Fibroblast of lung (primary cell): ENCODE measurements at regions not wholly inside any gene's neighbourhood (a gene's known extent, or its start where the extent isn't known, plus 50 kb on each side); places are given as distances from the start of the nearest gene placed in this dataset.

Source experiments
- DNase-seq, 2 donors: peaks; one replicate each; pipeline versions ENCODE4 v3.0.0 to v3.0.0-alpha.2; 2010; ENCODE audit warnings: low read depth in 2 of 2
- H2AFZ ChIP-seq: 2 replicates; pipeline ENCODE4 v1.5.1; 2012; ENCODE audit warnings: low read length, control low read depth, inconsistent platforms
- H3K27ac ChIP-seq: 2 replicates; pipeline ENCODE4 v1.5.1; 2011; ENCODE audit warnings: low read length, control low read depth; ENCODE audit not compliant: insufficient read depth
- H3K27me3 ChIP-seq: 2 replicates; pipeline ENCODE4 v1.5.1; 2011; ENCODE audit warnings: mild to moderate bottlenecking, low read length; ENCODE audit not compliant: control insufficient read depth, insufficient read depth
- H3K36me3 ChIP-seq: 2 replicates; pipeline ENCODE4 v1.5.1; 2011; ENCODE audit warnings: low read length; ENCODE audit not compliant: control insufficient read depth, insufficient read depth
- H3K4me1 ChIP-seq: 2 replicates; pipeline ENCODE4 v1.5.1; 2011; ENCODE audit warnings: low read length; ENCODE audit not compliant: control insufficient read depth, insufficient read depth; ENCODE audit errors: extremely low read depth
- H3K4me2 ChIP-seq: 2 replicates; pipeline ENCODE4 v1.5.1; 2011; ENCODE audit warnings: low read length, control low read depth; ENCODE audit not compliant: insufficient read depth; ENCODE audit errors: extremely low read depth
- H3K4me3 ChIP-seq, 4 experiments: fragments of 200-600 bp in 1 of 4; sonication (generic) in 1 of 4; replicated peaks in 1 of 4; 2 replicates each; pipeline ENCODE4 v1.5.1; 2011 to 2016; ENCODE audit warnings: low read length in 4 of 4, low read depth in 3 of 4, mild to moderate bottlenecking in 3 of 4, control low read depth in 2 of 4, inconsistent platforms in 1 of 4, mixed read lengths in 1 of 4; ENCODE audit not compliant: insufficient read depth in 1 of 4; ENCODE audit errors: control extremely low read depth in 1 of 4
- H3K79me2 ChIP-seq: 2 replicates; pipeline ENCODE4 v1.5.1; 2012; ENCODE audit warnings: mild to moderate bottlenecking, low read length, inconsistent platforms; ENCODE audit not compliant: control insufficient read depth, insufficient read depth
- H3K9ac ChIP-seq: 2 replicates; pipeline ENCODE4 v1.5.1; 2011; ENCODE audit warnings: mild to moderate bottlenecking, low read length, control low read depth; ENCODE audit not compliant: insufficient read depth
- H3K9me3 ChIP-seq: 2 replicates; pipeline ENCODE4 v1.5.1; 2012; ENCODE audit warnings: low read depth, low read length; ENCODE audit not compliant: control insufficient read depth, insufficient read depth
- H4K20me1 ChIP-seq: 2 replicates; pipeline ENCODE4 v1.5.1; 2011; ENCODE audit warnings: low read length; ENCODE audit not compliant: control insufficient read depth, insufficient read depth; ENCODE audit errors: extremely low read depth
- CTCF ChIP-seq, 2 donors: IDR thresholded peaks in 1 of 2; conservative IDR thresholded peaks in 1 of 2; 1 replicate in 1 of 2; 2 replicates in 1 of 2; pipeline ENCODE4 v1.5.1; 2011 to 2012; ENCODE audit warnings: low read length in 2 of 2, control low read depth in 1 of 2, inconsistent platforms in 1 of 2, low read depth in 1 of 2, mild to moderate bottlenecking in 1 of 2
- EZH2 ChIP-seq: IDR thresholded peaks from 2 replicates; pipeline ENCODE4 v1.5.1; 2012; ENCODE audit warnings: low read length, control low read depth, mild to moderate bottlenecking; ENCODE audit errors: missing control alignments

DNA sequence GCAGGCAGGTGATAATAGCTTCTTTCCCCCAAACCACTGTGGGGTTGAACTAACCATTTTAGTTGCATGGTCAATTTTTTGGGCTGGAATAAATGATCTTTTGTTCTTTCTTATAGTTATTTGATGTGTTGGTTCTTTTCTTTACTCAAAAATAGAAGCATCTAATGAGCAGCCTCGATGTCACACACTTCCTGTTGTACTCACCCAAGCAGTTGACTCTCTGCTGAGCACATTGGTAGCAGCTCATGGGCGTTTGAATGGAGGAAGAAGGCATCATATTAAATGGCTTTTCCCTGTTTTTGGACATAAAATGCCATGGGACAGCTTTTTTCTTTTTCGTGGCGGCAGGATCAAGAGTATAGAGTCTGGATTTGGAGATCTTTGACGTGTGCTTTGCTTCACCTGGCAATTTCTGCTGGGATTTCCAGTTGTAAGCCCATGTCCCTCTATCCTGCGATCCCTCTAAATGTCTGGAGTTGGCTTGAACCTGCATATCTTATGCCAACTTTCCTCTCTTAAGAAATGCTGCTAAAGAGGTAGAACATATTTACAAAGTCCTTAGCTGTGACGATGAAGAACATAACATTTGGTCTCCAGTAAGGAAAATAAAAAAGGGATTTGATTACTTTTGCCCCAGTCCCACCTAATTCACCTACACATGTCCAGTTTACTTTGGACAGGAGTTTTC is 268.3 kb downstream of the PRL start:
- no peak overlapping the region for H3K4me3 ChIP-seq
- no peak overlapping the region for H3K9ac ChIP-seq
- H3K27me3 ChIP-seq: no peaks in the 10 kb centered on the region
- no peaks in the 10 kb centered on the region for H4K20me1 ChIP-seq
- H3K4me2 ChIP-seq: no peak overlapping the region
- no peak for DNase-seq
- no peak overlapping the region for H2AFZ ChIP-seq
- H3K79me2 ChIP-seq: no peaks in the 10 kb centered on the region
- H3K36me3 ChIP-seq: no peaks in the 10 kb centered on the region
- H3K27ac ChIP-seq: no peak overlapping the region
- H3K9me3 ChIP-seq: no peaks in the 10 kb centered on the region
- no peaks in the 10 kb centered on the region for H3K4me1 ChIP-seq
- TF ChIP-seq EZH2 (no peak), CTCF (conservative IDR thresholded peaks at IDR 0.05 in 1 of 2, IDR thresholded peaks at IDR 0.05 in 1 of 2; ENCODE audit: low read depth in 1 of 2, low read length in 2 of 2) (no peak)

DNA sequence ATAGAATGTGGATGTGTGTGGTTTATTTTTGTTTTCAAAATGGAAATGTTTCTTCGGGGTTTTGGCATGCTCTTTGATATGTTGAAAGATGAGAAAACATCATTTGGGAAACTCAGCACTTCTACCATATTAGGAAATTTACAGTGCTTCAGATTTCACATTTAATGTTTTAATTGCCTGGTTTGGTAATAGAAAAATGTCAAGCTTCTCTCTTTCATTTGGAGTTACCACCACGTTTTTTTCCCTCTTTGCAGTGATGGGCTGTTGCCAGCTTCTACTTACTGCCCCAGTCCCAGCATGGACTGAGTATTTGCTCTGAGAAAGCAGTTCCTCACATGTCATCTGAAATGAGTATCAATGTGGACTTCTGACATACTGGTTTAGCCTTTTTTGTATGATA is 267.7 kb downstream of the PRL start:
- no peaks in the 10 kb centered on the region for H3K36me3 ChIP-seq
- DNase-seq: peak; percentile 40 to 68
- H3K4me1 ChIP-seq: no peaks in the 10 kb centered on the region
- H4K20me1 ChIP-seq: no peaks in the 10 kb centered on the region
- peak overlapping the region; percentile 16 for H2AFZ ChIP-seq
- no peak for TF ChIP-seq EZH2
- no peak for TF ChIP-seq CTCF (conservative IDR thresholded peaks at IDR 0.05 in 1 of 2, IDR thresholded peaks at IDR 0.05 in 1 of 2; ENCODE audit: low read depth in 1 of 2, low read length in 2 of 2)
- H3K9me3 ChIP-seq: no peaks in the 10 kb centered on the region
- no peak overlapping the region for H3K27ac ChIP-seq
- no peak overlapping the region for H3K4me3 ChIP-seq
- no peak overlapping the region for H3K9ac ChIP-seq
- no peaks in the 10 kb centered on the region for H3K27me3 ChIP-seq
- H3K4me2 ChIP-seq: no peak overlapping the region
- no peaks in the 10 kb centered on the region for H3K79me2 ChIP-seq

DNA sequence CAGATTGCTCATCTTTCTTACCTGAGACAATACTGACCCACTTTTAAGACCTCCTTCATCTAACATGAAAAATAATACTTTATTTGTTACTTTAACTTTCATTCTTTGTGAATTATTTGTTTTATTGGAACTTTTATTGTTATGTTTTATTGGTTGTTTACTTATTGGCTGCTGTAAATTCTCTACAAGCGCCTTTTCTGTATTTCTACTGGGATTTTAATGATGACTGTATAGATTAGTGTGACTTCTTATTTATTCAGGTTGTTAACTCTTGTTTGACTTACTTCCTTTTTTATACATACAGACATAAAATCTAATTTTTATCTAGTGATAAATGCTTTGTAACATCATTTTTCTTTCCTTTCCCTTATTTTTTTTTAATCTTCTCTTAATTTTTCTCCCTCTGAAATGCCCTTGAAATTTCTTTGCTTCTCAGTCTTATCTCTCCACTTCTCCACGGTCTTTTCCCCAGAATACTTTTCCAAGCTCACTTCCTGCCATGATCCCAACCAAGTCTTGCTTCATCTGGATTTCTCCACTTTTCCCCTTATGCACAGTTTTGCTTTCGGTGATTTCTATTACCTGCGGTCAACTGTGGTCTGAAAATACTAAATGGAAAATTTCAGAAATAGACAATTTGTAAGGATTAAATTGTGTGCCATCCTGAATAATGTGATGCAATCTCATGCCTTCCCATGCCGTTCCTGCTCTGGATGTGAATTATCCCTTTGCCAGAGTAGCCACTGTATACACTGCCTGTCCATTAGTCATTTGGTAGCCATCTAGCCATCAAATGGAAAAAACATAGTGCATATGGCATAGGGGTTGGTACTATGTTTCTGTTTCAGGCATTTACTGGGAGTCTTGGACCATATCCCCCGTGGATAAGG is 265.9 kb downstream of the PRL start:
- no peak for DNase-seq
- Histone ChIP-seq H3K27ac (no peak overlapping the region), H3K9me3 (no peaks in the 10 kb centered on the region), H3K4me2 (no peak overlapping the region), H3K36me3 (no peaks in the 10 kb centered on the region), H3K4me1 (no peaks in the 10 kb centered on the region), H3K27me3 (no peaks in the 10 kb centered on the region), H4K20me1 (no peaks in the 10 kb centered on the region), H2AFZ (no peak overlapping the region), H3K4me3 (no peak overlapping the region), H3K9ac (no peak overlapping the region), H3K79me2 (no peaks in the 10 kb centered on the region)
- TF ChIP-seq EZH2 (no peak), CTCF (conservative IDR thresholded peaks at IDR 0.05 in 1 of 2, IDR thresholded peaks at IDR 0.05 in 1 of 2; ENCODE audit: low read depth in 1 of 2, low read length in 2 of 2) (no peak)
